CD14-positive monocyte (primary cell): ENCODE measurements at regions not wholly inside any gene's neighbourhood (a gene's known extent, or its start where the extent isn't known, plus 50 kb on each side); places are given as distances from the start of the nearest gene placed in this dataset.

Source experiments
- DNase-seq, 3 donors: peaks; one replicate each; pipeline ENCODE4 v3.0.0-alpha.2; 2011 to 2022
- H2AFZ ChIP-seq: 2 replicates; pipeline ENCODE4 v1.6.0; 2012; ENCODE audit warnings: mild to moderate bottlenecking, low read depth, low read length, inconsistent platforms; ENCODE audit not compliant: insufficient read depth, poor library complexity, severe bottlenecking
- H3K27ac ChIP-seq, 2 donors: 1 replicate in 1 of 2; 2 replicates in 1 of 2; pipeline ENCODE4 v1.5.1; 2012 to 2013; ENCODE audit warnings: low read length in 2 of 2, control low read depth in 1 of 2, inconsistent platforms in 1 of 2, low read depth in 1 of 2, mild to moderate bottlenecking in 1 of 2
- H3K27me3 ChIP-seq, 2 donors: one replicate each; pipeline versions ENCODE4 v1.6.0 to v1.6.1; 2011 to 2013; ENCODE audit warnings: low read length in 2 of 2; ENCODE audit not compliant: control insufficient read depth in 2 of 2, insufficient read depth in 2 of 2
- H3K36me3 ChIP-seq, 2 donors: replicated peaks in 1 of 2; 1 replicate in 1 of 2; 2 replicates in 1 of 2; pipeline versions ENCODE4 v1.5.1 to v1.6.1; 2012 to 2013; ENCODE audit warnings: low read length in 2 of 2, control low read depth in 1 of 2, inconsistent platforms in 1 of 2, mild to moderate bottlenecking in 1 of 2; ENCODE audit not compliant: insufficient read depth in 2 of 2, control insufficient read depth in 1 of 2
- H3K4me1 ChIP-seq, 2 donors: 1 replicate in 1 of 2; 2 replicates in 1 of 2; pipeline versions ENCODE4 v1.5.1 to v1.6.1; 2012 to 2013; ENCODE audit warnings: low read length in 2 of 2, control low read depth in 1 of 2, inconsistent platforms in 1 of 2, mild to moderate bottlenecking in 1 of 2, moderate library complexity in 1 of 2; ENCODE audit not compliant: insufficient read depth in 2 of 2, control insufficient read depth in 1 of 2
- H3K4me2 ChIP-seq: replicated peaks from 2 replicates; pipeline ENCODE3; 2012; ENCODE audit warnings: low read length, moderate library complexity, mild to moderate bottlenecking; ENCODE audit not compliant: poor library complexity, severe bottlenecking; ENCODE audit errors: extremely low read depth
- H3K4me3 ChIP-seq, 3 experiments: fragments of 200-600 bp in 1 of 3; sonication (generic) in 1 of 3; replicated peaks in 1 of 3; 1 replicate in 2 of 3; 2 replicates in 1 of 3; pipeline ENCODE4 v1.5.1; 2011 to 2013; ENCODE audit warnings: low read length in 3 of 3, mild to moderate bottlenecking in 3 of 3, control low read depth in 2 of 3, low read depth in 2 of 3, inconsistent platforms in 1 of 3, moderate library complexity in 1 of 3
- H3K79me2 ChIP-seq: 2 replicates; pipeline ENCODE4 v1.6.0; 2012; ENCODE audit warnings: mild to moderate bottlenecking, control low read depth, inconsistent platforms, low read length, moderate library complexity; ENCODE audit not compliant: insufficient read depth
- H3K9ac ChIP-seq: 2 replicates; pipeline ENCODE4 v1.6.0; 2017; ENCODE audit warnings: low read length, mild to moderate bottlenecking; ENCODE audit not compliant: insufficient read depth, poor library complexity, severe bottlenecking
- H3K9me3 ChIP-seq, 2 donors: replicated peaks in 1 of 2; 1 replicate in 1 of 2; 2 replicates in 1 of 2; pipeline versions ENCODE4 v1.5.1 to v1.6.1; 2012 to 2013; ENCODE audit warnings: low read length in 2 of 2, control low read depth in 1 of 2; ENCODE audit not compliant: control insufficient read depth in 1 of 2, insufficient read depth in 1 of 2
- H4K20me1 ChIP-seq: 2 replicates; pipeline ENCODE4 v1.6.0; 2012; ENCODE audit warnings: mild to moderate bottlenecking, low read length, control low read depth, moderate library complexity; ENCODE audit not compliant: insufficient read depth
- H3K27ac Mint-ChIP-seq, 7 donors: one replicate each; pipeline ENCODE4 v1.8.0; 2020; ENCODE audit warnings: mild to moderate bottlenecking in 7 of 7, mixed read lengths in 7 of 7, moderate library complexity in 6 of 7, inconsistent platforms in 2 of 7
- H3K27me3 Mint-ChIP-seq, 3 donors: one replicate each; pipeline ENCODE4 v1.8.0; 2021 to 2022; ENCODE audit warnings: low read depth in 3 of 3, mild to moderate bottlenecking in 3 of 3, mixed read lengths in 3 of 3, moderate library complexity in 3 of 3, inconsistent platforms in 1 of 3
- H3K36me3 Mint-ChIP-seq, 2 donors: one replicate each; pipeline ENCODE4 v1.8.0; 2020; ENCODE audit warnings: mixed read lengths in 2 of 2, inconsistent platforms in 1 of 2, mild to moderate bottlenecking in 1 of 2
- H3K4me1 Mint-ChIP-seq: one replicate; pipeline ENCODE4 v1.8.0; 2020; ENCODE audit warnings: mild to moderate bottlenecking, mixed read lengths
- H3K4me3 Mint-ChIP-seq, 2 donors: one replicate each; pipeline ENCODE4 v1.8.0; 2020; ENCODE audit warnings: mild to moderate bottlenecking in 2 of 2, mixed read lengths in 2 of 2, moderate library complexity in 1 of 2
- H3K9me3 Mint-ChIP-seq, 7 donors: one replicate each; pipeline ENCODE4 v1.8.0; 2020 to 2022; ENCODE audit warnings: mixed read lengths in 7 of 7, mild to moderate bottlenecking in 6 of 7, moderate library complexity in 6 of 7, inconsistent platforms in 2 of 7
- WGBS: methylation state at CpG from one replicate; pipeline ENCODE4 v1.1.5; 2013; ENCODE audit warnings: missing lambda C conversion rate; ENCODE audit not compliant: insufficient coverage; 5-methylcytosine and 5-hydroxymethylcytosine counted together
- intact Hi-C, 2 donors: fragments of 100-400 bp; cut with micrococcal nuclease; formaldehyde crosslinking; loops; one replicate each; pipeline versions ENCODE4 v1.15.0 to v1.15.1; 2023
- TF ChIP-seq, protein P1 (sequence below): fragments of 200-600 bp; IDR thresholded peaks from one replicate; pipeline ENCODE4 v1.8.0; 2022; ENCODE audit warnings: antibody characterized with exemption, mild to moderate bottlenecking

DNA sequence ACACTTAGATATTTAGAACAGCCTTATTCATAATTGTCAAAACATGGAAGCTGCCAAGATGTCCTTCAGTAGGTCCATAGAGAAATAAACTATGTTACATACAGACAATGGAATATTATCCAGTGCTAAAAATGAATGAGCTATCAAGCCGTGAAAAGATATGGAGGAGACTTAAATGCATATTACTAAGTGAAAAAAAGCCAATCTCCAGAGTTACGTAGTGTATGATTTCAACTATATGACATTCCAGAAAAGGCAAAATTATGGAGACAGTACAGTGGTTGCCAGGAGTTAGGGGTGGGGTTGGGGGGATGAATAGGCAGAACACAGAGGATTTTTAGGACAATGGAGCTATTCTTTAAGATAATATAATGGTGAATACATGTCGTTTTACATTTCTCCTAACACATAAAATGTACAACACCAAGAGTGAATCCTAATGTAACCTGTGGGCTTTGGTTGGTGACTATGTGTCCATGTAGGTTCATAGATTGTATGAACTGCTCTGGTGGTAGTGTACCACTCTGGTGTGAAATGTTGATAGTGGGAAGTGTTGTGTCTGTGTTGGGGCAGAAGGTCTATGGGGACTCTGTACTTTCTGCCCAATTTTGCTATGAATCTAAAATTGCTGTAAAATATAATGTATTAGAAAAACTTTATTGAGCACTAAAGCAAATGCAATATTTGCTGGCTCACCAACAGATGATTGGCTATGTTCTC is 122.6 kb downstream of the USP22 start:
- H3K27ac ChIP-seq: no peak overlapping the region
- no peaks in the 10 kb centered on the region for H3K36me3 ChIP-seq
- no peaks in the 10 kb centered on the region for H3K79me2 ChIP-seq
- H3K9me3 Mint-ChIP-seq: peaks cover 0 to 8% (median 3%) of the 10 kb centered on the region in 7 donors
- H3K36me3 Mint-ChIP-seq: no peaks in the 10 kb centered on the region
- H4K20me1 ChIP-seq: no peaks in the 10 kb centered on the region
- no peak overlapping the region for H2AFZ ChIP-seq
- peaks cover 2 to 4% (median 4%) of the 10 kb centered on the region in 3 donors for H3K27me3 Mint-ChIP-seq
- H3K4me1 ChIP-seq: no peaks in the 10 kb centered on the region
- no peaks in the 10 kb centered on the region for H3K27me3 ChIP-seq
- no peak for DNase-seq
- no CpG with 5 or more reads among the region's 3 CpGs for WGBS
- H3K27ac Mint-ChIP-seq: no peak overlapping the region
- H3K9ac ChIP-seq: no peak overlapping the region
- intact Hi-C loops: no loop called here
- H3K4me3 Mint-ChIP-seq: no peak overlapping the region
- TF ChIP-seq, protein P1, sequence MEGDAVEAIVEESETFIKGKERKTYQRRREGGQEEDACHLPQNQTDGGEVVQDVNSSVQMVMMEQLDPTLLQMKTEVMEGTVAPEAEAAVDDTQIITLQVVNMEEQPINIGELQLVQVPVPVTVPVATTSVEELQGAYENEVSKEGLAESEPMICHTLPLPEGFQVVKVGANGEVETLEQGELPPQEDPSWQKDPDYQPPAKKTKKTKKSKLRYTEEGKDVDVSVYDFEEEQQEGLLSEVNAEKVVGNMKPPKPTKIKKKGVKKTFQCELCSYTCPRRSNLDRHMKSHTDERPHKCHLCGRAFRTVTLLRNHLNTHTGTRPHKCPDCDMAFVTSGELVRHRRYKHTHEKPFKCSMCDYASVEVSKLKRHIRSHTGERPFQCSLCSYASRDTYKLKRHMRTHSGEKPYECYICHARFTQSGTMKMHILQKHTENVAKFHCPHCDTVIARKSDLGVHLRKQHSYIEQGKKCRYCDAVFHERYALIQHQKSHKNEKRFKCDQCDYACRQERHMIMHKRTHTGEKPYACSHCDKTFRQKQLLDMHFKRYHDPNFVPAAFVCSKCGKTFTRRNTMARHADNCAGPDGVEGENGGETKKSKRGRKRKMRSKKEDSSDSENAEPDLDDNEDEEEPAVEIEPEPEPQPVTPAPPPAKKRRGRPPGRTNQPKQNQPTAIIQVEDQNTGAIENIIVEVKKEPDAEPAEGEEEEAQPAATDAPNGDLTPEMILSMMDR: no peak
- H3K4me3 ChIP-seq: no peak overlapping the region
- no peak overlapping the region for H3K4me2 ChIP-seq
- H3K9me3 ChIP-seq: no peaks in the 10 kb centered on the region
- peaks cover 4% of the 10 kb centered on the region for H3K4me1 Mint-ChIP-seq

DNA sequence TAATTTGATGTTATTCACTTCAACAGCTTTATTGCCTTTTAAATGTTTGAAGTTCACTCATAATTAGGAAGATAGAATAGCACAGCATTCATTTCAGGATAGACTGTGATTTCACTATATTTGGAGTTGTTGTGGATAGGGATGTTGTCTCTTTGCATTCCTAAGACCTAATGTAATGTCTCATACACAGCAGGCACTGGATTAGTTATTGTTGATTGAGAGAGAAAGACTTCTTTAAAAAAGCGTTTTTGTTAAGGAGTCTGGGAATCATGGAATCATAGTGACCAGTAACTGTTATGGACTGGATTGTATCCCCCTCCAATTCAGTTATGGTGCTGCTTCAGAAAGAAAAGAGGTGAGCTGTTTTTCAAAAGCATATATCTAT is 122.0 kb downstream of the USP22 start:
- H3K9me3 Mint-ChIP-seq: peaks cover 0 to 8% (median 3%) of the 10 kb centered on the region in 7 donors
- no peak overlapping the region for H3K27ac ChIP-seq
- no peak overlapping the region for H3K9ac ChIP-seq
- H3K79me2 ChIP-seq: no peaks in the 10 kb centered on the region
- WGBS: no CpG with 5 or more reads among the region's 1 CpG
- H4K20me1 ChIP-seq: no peaks in the 10 kb centered on the region
- H3K9me3 ChIP-seq: no peaks in the 10 kb centered on the region
- H3K4me2 ChIP-seq: no peak overlapping the region
- no peak for DNase-seq
- H3K27ac Mint-ChIP-seq: no peak overlapping the region
- no peak overlapping the region for H3K4me3 ChIP-seq
- H3K36me3 ChIP-seq: no peaks in the 10 kb centered on the region
- H3K27me3 ChIP-seq: no peaks in the 10 kb centered on the region
- H3K36me3 Mint-ChIP-seq: no peaks in the 10 kb centered on the region
- TF ChIP-seq, protein P1: no peak
- H3K4me1 ChIP-seq: no peaks in the 10 kb centered on the region
- peaks cover 2 to 4% (median 4%) of the 10 kb centered on the region in 3 donors for H3K27me3 Mint-ChIP-seq
- H3K4me1 Mint-ChIP-seq: peaks cover 4% of the 10 kb centered on the region
- H3K4me3 Mint-ChIP-seq: no peak overlapping the region
- no peak overlapping the region for H2AFZ ChIP-seq
- intact Hi-C loops: no loop called here
